ENCODE measurements at regions not wholly inside any gene's neighbourhood (a gene's known extent, or its start where the extent isn't known, plus 50 kb on each side); places are given as distances from the start of the nearest gene placed in this dataset.

DNA sequence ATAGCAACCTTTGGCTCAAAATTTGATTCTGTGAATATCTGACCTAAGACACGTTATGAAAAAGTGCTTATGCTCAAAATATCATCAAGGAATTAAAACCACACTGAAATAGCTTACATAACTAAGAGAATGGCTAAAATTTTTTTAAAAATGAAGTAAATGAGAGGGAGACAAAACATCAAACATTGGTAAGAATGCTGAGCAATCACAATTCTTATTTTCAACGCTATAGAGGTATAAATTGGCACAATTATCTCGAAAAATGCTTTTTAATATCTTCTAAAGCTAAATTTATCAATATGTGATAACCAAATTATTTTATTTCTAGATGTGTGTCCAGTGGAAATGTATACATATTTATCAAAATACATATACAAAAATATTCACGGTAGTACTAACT lies 381.3 kb downstream of the ANXA1 start:
- Histone ChIP-seq H3K27ac (ENCODE audit: low read length) (no peak overlapping the region), H3K4me3 (ENCODE audit: low read depth in 1 of 2, low read length in 2 of 2) (no peak overlapping the region), H3K4me1 (ENCODE audit: insufficient read depth, low read length) (no peaks in the 10 kb centered on the region), H3K9ac (ENCODE audit: low read depth, low read length) (no peak overlapping the region), H3K4me2 (ENCODE audit: insufficient read depth, low read length) (no peak overlapping the region), H3K27me3 (ENCODE audit: insufficient read depth, low read length, poor library complexity) (no peaks in the 10 kb centered on the region), H2AFZ (ENCODE audit: low read depth, low read length) (no peak overlapping the region), H3K36me3 (ENCODE audit: insufficient read depth, low read length) (no peaks in the 10 kb centered on the region), H3K9me3 (ENCODE audit: insufficient read depth, low read length, severe bottlenecking) (no peaks in the 10 kb centered on the region), H4K20me1 (ENCODE audit: insufficient read depth, low read length) (no peaks in the 10 kb centered on the region), H3K79me2 (ENCODE audit: insufficient read depth, low read length) (no peaks in the 10 kb centered on the region)
- TF ChIP-seq, protein P1, sequence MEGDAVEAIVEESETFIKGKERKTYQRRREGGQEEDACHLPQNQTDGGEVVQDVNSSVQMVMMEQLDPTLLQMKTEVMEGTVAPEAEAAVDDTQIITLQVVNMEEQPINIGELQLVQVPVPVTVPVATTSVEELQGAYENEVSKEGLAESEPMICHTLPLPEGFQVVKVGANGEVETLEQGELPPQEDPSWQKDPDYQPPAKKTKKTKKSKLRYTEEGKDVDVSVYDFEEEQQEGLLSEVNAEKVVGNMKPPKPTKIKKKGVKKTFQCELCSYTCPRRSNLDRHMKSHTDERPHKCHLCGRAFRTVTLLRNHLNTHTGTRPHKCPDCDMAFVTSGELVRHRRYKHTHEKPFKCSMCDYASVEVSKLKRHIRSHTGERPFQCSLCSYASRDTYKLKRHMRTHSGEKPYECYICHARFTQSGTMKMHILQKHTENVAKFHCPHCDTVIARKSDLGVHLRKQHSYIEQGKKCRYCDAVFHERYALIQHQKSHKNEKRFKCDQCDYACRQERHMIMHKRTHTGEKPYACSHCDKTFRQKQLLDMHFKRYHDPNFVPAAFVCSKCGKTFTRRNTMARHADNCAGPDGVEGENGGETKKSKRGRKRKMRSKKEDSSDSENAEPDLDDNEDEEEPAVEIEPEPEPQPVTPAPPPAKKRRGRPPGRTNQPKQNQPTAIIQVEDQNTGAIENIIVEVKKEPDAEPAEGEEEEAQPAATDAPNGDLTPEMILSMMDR (IDR thresholded peaks at IDR 0.05; ENCODE audit: borderline replicate concordance, extremely low read depth, low read length, poor library complexity, severe bottlenecking): no peak
- TF ChIP-seq EZH2 (IDR thresholded peaks at IDR 0.05; ENCODE audit: borderline replicate concordance, low read depth, low read length, severe bottlenecking): no peak
- ATAC-seq (ENCODE audit: insufficient read depth, low read depth): no peak
- DNase-seq: no peak

DNA sequence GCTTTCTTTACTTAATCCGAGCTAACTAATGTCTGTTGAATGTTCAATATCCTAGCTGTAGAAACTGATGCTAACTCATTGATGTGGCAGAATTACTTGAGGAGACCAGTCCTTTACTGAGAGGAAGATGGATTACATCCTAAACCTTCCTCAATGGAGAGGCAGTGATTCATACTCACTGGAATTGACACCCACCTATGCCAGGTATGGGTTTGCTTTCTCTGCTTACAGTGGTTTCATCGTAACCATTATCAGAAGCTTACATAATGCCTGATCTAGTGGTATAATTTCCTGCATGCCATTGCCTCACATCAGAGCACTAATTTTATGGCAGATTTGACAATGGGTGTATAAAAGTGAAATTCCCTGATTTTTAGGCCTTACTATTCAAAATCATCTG lies 384.7 kb downstream of the ANXA1 start:
- no peak for DNase-seq
- no peak overlapping the region for H3K4me3 ChIP-seq (ENCODE audit: low read depth in 1 of 2, low read length in 2 of 2)
- H3K4me1 ChIP-seq (ENCODE audit: insufficient read depth, low read length): no peaks in the 10 kb centered on the region
- H4K20me1 ChIP-seq (ENCODE audit: insufficient read depth, low read length): no peaks in the 10 kb centered on the region
- H3K9ac ChIP-seq (ENCODE audit: low read depth, low read length): no peak overlapping the region
- H3K79me2 ChIP-seq (ENCODE audit: insufficient read depth, low read length): no peaks in the 10 kb centered on the region
- H3K27me3 ChIP-seq (ENCODE audit: insufficient read depth, low read length, poor library complexity): no peaks in the 10 kb centered on the region
- no peak for TF ChIP-seq EZH2 (IDR thresholded peaks at IDR 0.05; ENCODE audit: borderline replicate concordance, low read depth, low read length, severe bottlenecking)
- TF ChIP-seq, protein P1 (IDR thresholded peaks at IDR 0.05; ENCODE audit: borderline replicate concordance, extremely low read depth, low read length, poor library complexity, severe bottlenecking): no peak
- no peaks in the 10 kb centered on the region for H3K36me3 ChIP-seq (ENCODE audit: insufficient read depth, low read length)
- H2AFZ ChIP-seq (ENCODE audit: low read depth, low read length): no peak overlapping the region
- H3K27ac ChIP-seq (ENCODE audit: low read length): no peak overlapping the region
- ATAC-seq (ENCODE audit: insufficient read depth, low read depth): no peak
- H3K9me3 ChIP-seq (ENCODE audit: insufficient read depth, low read length, severe bottlenecking): no peaks in the 10 kb centered on the region
- H3K4me2 ChIP-seq (ENCODE audit: insufficient read depth, low read length): no peak overlapping the region

DNA sequence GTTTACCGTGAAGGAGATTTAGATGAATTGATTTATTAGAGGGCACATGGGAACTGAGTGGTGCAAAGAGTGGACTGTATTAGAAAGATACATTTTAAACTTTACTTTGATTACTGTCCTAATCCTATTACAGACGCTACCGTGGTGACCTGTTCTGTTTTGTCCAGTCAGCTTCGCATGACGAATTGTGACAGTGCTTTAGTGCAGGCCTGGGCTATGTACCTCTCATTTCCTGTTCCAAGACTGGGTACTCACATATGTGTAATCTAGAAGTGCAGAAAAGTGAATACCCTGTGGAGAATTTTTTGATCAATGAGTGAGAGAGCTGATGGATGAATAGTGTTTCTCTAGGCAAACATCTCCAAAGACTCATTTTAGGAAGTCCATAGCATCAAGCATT lies 385.9 kb downstream of the ANXA1 start:
- no peak overlapping the region for H2AFZ ChIP-seq (ENCODE audit: low read depth, low read length)
- DNase-seq (no peak), ATAC-seq (ENCODE audit: insufficient read depth, low read depth) (no peak)
- no peaks in the 10 kb centered on the region for H3K27me3 ChIP-seq (ENCODE audit: insufficient read depth, low read length, poor library complexity)
- H3K9me3 ChIP-seq (ENCODE audit: insufficient read depth, low read length, severe bottlenecking): no peaks in the 10 kb centered on the region
- no peaks in the 10 kb centered on the region for H3K36me3 ChIP-seq (ENCODE audit: insufficient read depth, low read length)
- no peak overlapping the region for H3K4me2 ChIP-seq (ENCODE audit: insufficient read depth, low read length)
- no peaks in the 10 kb centered on the region for H4K20me1 ChIP-seq (ENCODE audit: insufficient read depth, low read length)
- H3K27ac ChIP-seq (ENCODE audit: low read length): no peak overlapping the region
- TF ChIP-seq, protein P1 (IDR thresholded peaks at IDR 0.05; ENCODE audit: borderline replicate concordance, extremely low read depth, low read length, poor library complexity, severe bottlenecking): no peak
- TF ChIP-seq EZH2 (IDR thresholded peaks at IDR 0.05; ENCODE audit: borderline replicate concordance, low read depth, low read length, severe bottlenecking): no peak
- no peak overlapping the region for H3K4me3 ChIP-seq (ENCODE audit: low read depth in 1 of 2, low read length in 2 of 2)
- no peaks in the 10 kb centered on the region for H3K4me1 ChIP-seq (ENCODE audit: insufficient read depth, low read length)
- no peaks in the 10 kb centered on the region for H3K79me2 ChIP-seq (ENCODE audit: insufficient read depth, low read length)
- H3K9ac ChIP-seq (ENCODE audit: low read depth, low read length): no peak overlapping the region

DNA sequence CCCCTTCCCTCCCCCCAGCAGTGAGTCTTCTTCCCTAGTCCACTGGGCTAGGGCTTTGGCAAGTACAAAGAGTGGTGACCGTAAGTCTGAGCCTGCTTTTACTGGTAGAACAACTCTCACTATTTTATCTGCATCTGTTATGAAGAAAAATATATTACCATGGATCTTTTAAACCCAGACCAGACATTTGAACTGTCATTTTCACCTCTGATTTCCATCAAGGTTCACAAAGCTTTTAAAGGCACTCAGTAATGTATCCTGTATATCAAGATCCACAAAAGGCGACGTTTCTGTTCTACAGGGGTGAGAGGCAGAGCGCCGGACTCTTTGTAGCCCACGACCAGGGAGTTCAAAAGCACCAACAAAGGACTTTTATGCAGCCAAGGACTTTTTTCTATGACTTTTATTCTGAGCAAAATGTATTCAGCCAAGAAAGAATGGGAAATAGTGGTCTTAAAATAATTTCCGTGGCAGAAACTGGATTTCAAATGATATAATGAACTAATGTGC lies 388.3 kb downstream of the ANXA1 start:
- Histone ChIP-seq H3K4me2 (ENCODE audit: insufficient read depth, low read length) (no peak overlapping the region), H3K36me3 (ENCODE audit: insufficient read depth, low read length) (no peaks in the 10 kb centered on the region), H3K4me3 (ENCODE audit: low read depth in 1 of 2, low read length in 2 of 2) (no peak overlapping the region), H3K27ac (ENCODE audit: low read length) (no peak overlapping the region), H3K9me3 (ENCODE audit: insufficient read depth, low read length, severe bottlenecking) (no peaks in the 10 kb centered on the region), H3K79me2 (ENCODE audit: insufficient read depth, low read length) (no peaks in the 10 kb centered on the region), H3K9ac (ENCODE audit: low read depth, low read length) (no peak overlapping the region), H4K20me1 (ENCODE audit: insufficient read depth, low read length) (no peaks in the 10 kb centered on the region), H3K27me3 (ENCODE audit: insufficient read depth, low read length, poor library complexity) (no peaks in the 10 kb centered on the region), H3K4me1 (ENCODE audit: insufficient read depth, low read length) (no peaks in the 10 kb centered on the region), H2AFZ (ENCODE audit: low read depth, low read length) (no peak overlapping the region; the same call in 1 of the 2 replicates)
- no peak for TF ChIP-seq EZH2 (IDR thresholded peaks at IDR 0.05; ENCODE audit: borderline replicate concordance, low read depth, low read length, severe bottlenecking)
- TF ChIP-seq, protein P1 (IDR thresholded peaks at IDR 0.05; ENCODE audit: borderline replicate concordance, extremely low read depth, low read length, poor library complexity, severe bottlenecking): no peak
- DNase-seq: no peak
- ATAC-seq (ENCODE audit: insufficient read depth, low read depth): no peak
